Mesenchymal stem cell (in vitro differentiated cells and primary cell): ENCODE measurements at regions not wholly inside any gene's neighbourhood (a gene's known extent, or its start where the extent isn't known, plus 50 kb on each side); places are given as distances from the start of the nearest gene placed in this dataset.

Experiments
- DNase-seq: peaks from one replicate; pipeline ENCODE4 v3.0.0-alpha.2; 2013
- H2AFZ ChIP-seq: one replicate; pipeline ENCODE4 v1.6.1; 2013; ENCODE audit warnings: low read depth, mild to moderate bottlenecking, control low read depth, inconsistent platforms, low read length, moderate library complexity
- H2AK5ac ChIP-seq: 2 replicates; pipeline ENCODE4 v1.6.1; 2013; ENCODE audit warnings: low read length, moderate library complexity, mild to moderate bottlenecking, inconsistent platforms; ENCODE audit not compliant: severe bottlenecking
- H2BK120ac ChIP-seq: one replicate; pipeline ENCODE4 v1.6.1; 2013; ENCODE audit warnings: low read depth, mild to moderate bottlenecking, inconsistent platforms, low read length, moderate library complexity
- H2BK12ac ChIP-seq, 2 experiments: one replicate each; pipeline ENCODE4 v1.6.1; 2013; ENCODE audit warnings: inconsistent platforms in 2 of 2, low read length in 2 of 2, mild to moderate bottlenecking in 2 of 2, moderate library complexity in 2 of 2, control low read depth in 1 of 2
- H2BK15ac ChIP-seq: one replicate; pipeline ENCODE4 v1.6.1; 2013; ENCODE audit warnings: mild to moderate bottlenecking, low read depth, inconsistent platforms; ENCODE audit not compliant: poor library complexity, severe bottlenecking
- H2BK5ac ChIP-seq: 2 replicates; pipeline ENCODE4 v1.6.1; 2013; ENCODE audit warnings: low read depth, mild to moderate bottlenecking, low read length, control low read depth, inconsistent platforms; ENCODE audit not compliant: poor library complexity, severe bottlenecking
- H3K14ac ChIP-seq, 2 experiments: one replicate each; pipeline ENCODE4 v1.6.1; 2013; ENCODE audit warnings: inconsistent platforms in 2 of 2, low read length in 2 of 2, control low read depth in 1 of 2, mild to moderate bottlenecking in 1 of 2, moderate library complexity in 1 of 2
- H3K18ac ChIP-seq, 2 experiments: one replicate each; pipeline ENCODE4 v1.6.1; 2013; ENCODE audit warnings: inconsistent platforms in 2 of 2, low read length in 2 of 2, control low read depth in 1 of 2, low read depth in 1 of 2, mild to moderate bottlenecking in 1 of 2
- H3K23ac ChIP-seq, 2 experiments: one replicate each; pipeline ENCODE4 v1.6.1; 2013; ENCODE audit warnings: inconsistent platforms in 2 of 2, low read length in 2 of 2, mild to moderate bottlenecking in 2 of 2, moderate library complexity in 2 of 2, control low read depth in 1 of 2
- H3K27ac ChIP-seq: 2 replicates; pipeline ENCODE4 v1.5.1; 2013; ENCODE audit warnings: mild to moderate bottlenecking, moderate library complexity, low read length, control low read depth, inconsistent platforms; ENCODE audit not compliant: poor library complexity, severe bottlenecking
- H3K27me3 ChIP-seq, 2 experiments: 2 replicates each; pipeline versions ENCODE4 v1.6.1 to v1.7.0; 2013; ENCODE audit warnings: low read length in 2 of 2, mild to moderate bottlenecking in 2 of 2, moderate library complexity in 2 of 2, control low read depth in 1 of 2, inconsistent platforms in 1 of 2; ENCODE audit not compliant: control insufficient read depth in 1 of 2, insufficient read depth in 1 of 2
- H3K36me3 ChIP-seq, 2 experiments: 2 replicates each; pipeline versions ENCODE4 v1.6.1 to v1.7.0; 2013; ENCODE audit warnings: low read length in 2 of 2, control low read depth in 1 of 2, inconsistent platforms in 1 of 2, low read depth in 1 of 2, mild to moderate bottlenecking in 1 of 2; ENCODE audit not compliant: insufficient read depth in 2 of 2, control insufficient read depth in 1 of 2
- H3K4ac ChIP-seq, 2 experiments: one replicate each; pipeline ENCODE4 v1.6.1; 2013; ENCODE audit warnings: inconsistent platforms in 2 of 2, low read length in 2 of 2, mild to moderate bottlenecking in 2 of 2, moderate library complexity in 2 of 2, control low read depth in 1 of 2, low read depth in 1 of 2
- H3K4me1 ChIP-seq: 2 replicates; pipeline ENCODE4 v1.6.1; 2013; ENCODE audit warnings: low read depth, low read length, control low read depth; ENCODE audit not compliant: control insufficient read depth, insufficient read depth
- H3K4me2 ChIP-seq: 2 replicates; pipeline ENCODE4 v1.6.1; 2013; ENCODE audit warnings: low read length, mild to moderate bottlenecking, inconsistent platforms; ENCODE audit not compliant: poor library complexity, severe bottlenecking
- H3K4me3 ChIP-seq, 2 experiments: 2 replicates each; pipeline versions ENCODE4 v1.5.1 to v1.7.0; 2013; ENCODE audit warnings: low read length in 2 of 2, mild to moderate bottlenecking in 2 of 2, control low read depth in 1 of 2, low read depth in 1 of 2; ENCODE audit not compliant: insufficient read depth in 1 of 2
- H3K79me1 ChIP-seq: replicated peaks from 2 replicates; pipeline ENCODE4 v1.6.1; 2013; ENCODE audit warnings: mild to moderate bottlenecking, control low read depth, low read length, inconsistent platforms; ENCODE audit not compliant: poor library complexity, severe bottlenecking
- H3K9ac ChIP-seq: 2 replicates; pipeline ENCODE4 v1.7.0; 2013; ENCODE audit warnings: mild to moderate bottlenecking, low read length, moderate library complexity
- H3K9me3 ChIP-seq: 2 replicates; pipeline ENCODE4 v1.7.0; 2013; ENCODE audit warnings: mild to moderate bottlenecking, low read length; ENCODE audit not compliant: control insufficient read depth
- H4K8ac ChIP-seq: one replicate; pipeline ENCODE4 v1.6.1; 2013; ENCODE audit warnings: inconsistent platforms, mild to moderate bottlenecking, low read length, moderate library complexity
- H4K91ac ChIP-seq: one replicate; pipeline ENCODE4 v1.6.1; 2013; ENCODE audit warnings: mild to moderate bottlenecking, low read length, inconsistent platforms
- WGBS: methylation state at CpG from one replicate; pipeline ENCODE4 v1.1.7; 2013; ENCODE audit warnings: mixed read lengths; 5-methylcytosine and 5-hydroxymethylcytosine counted together

- no peak overlapping the region for H2AFZ ChIP-seq
- peaks cover 0 to 19% of the 10 kb centered on the region in 2 experiments for H3K27me3 ChIP-seq
- H3K14ac ChIP-seq: no peak overlapping the region
- no peak overlapping the region for H2BK15ac ChIP-seq
- no peak overlapping the region for H3K4ac ChIP-seq
- no peak overlapping the region for H3K27ac ChIP-seq
- no peak overlapping the region for H2BK12ac ChIP-seq
- H2BK120ac ChIP-seq: no peak overlapping the region
- no peak for DNase-seq
- peaks cover 59% of the 10 kb centered on the region for H3K4me1 ChIP-seq
- no peak overlapping the region for H3K18ac ChIP-seq
- no peak overlapping the region for H4K8ac ChIP-seq
- no peak overlapping the region for H4K91ac ChIP-seq
- peaks cover 9% of the 10 kb centered on the region for H3K79me1 ChIP-seq
- no peaks in the 10 kb centered on the region for H3K36me3 ChIP-seq
- H3K9ac ChIP-seq: no peak overlapping the region
- H2AK5ac ChIP-seq: no peak overlapping the region
- H3K4me2 ChIP-seq: no peak overlapping the region
- H3K9me3 ChIP-seq: no peaks in the 10 kb centered on the region
- no peak overlapping the region for H3K23ac ChIP-seq
- no peak overlapping the region for H2BK5ac ChIP-seq
- no peak overlapping the region for H3K4me3 ChIP-seq
- 86% methylated on average over 24 of the region's 26 CpGs for WGBS
These were observed 149.3 kb upstream of the GSE1 start for GRCh38 chr16:85463672-85464382.

GRCh38 chr16:85464383-85465305, 148.5 kb upstream of the GSE1 start:
- peak overlapping the region in 1 of 2 experiments; percentile 14 for H3K18ac ChIP-seq
- H2AK5ac ChIP-seq: no peak overlapping the region
- no peak overlapping the region for H2BK5ac ChIP-seq
- no peak overlapping the region for H4K8ac ChIP-seq
- H3K4me1 ChIP-seq: peaks cover 53% of the 10 kb centered on the region
- H3K36me3 ChIP-seq: no peaks in the 10 kb centered on the region
- H3K4me2 ChIP-seq: no peak overlapping the region
- no peak for DNase-seq
- 88% methylated on average over 30 of the region's 30 CpGs for WGBS
- H2AFZ ChIP-seq: no peak overlapping the region
- H3K14ac ChIP-seq: no peak overlapping the region
- peaks cover 11% of the 10 kb centered on the region for H3K79me1 ChIP-seq
- no peak overlapping the region for H2BK15ac ChIP-seq
- H3K9me3 ChIP-seq: no peaks in the 10 kb centered on the region
- H3K4ac ChIP-seq: no peak overlapping the region
- H3K9ac ChIP-seq: no peak overlapping the region
- no peak overlapping the region for H3K4me3 ChIP-seq
- H2BK120ac ChIP-seq: no peak overlapping the region
- H2BK12ac ChIP-seq: no peak overlapping the region
- no peak overlapping the region for H3K23ac ChIP-seq
- H4K91ac ChIP-seq: no peak overlapping the region
- peaks cover 0 to 19% of the 10 kb centered on the region in 2 experiments for H3K27me3 ChIP-seq
- H3K27ac ChIP-seq: no peak overlapping the region

DNA sequence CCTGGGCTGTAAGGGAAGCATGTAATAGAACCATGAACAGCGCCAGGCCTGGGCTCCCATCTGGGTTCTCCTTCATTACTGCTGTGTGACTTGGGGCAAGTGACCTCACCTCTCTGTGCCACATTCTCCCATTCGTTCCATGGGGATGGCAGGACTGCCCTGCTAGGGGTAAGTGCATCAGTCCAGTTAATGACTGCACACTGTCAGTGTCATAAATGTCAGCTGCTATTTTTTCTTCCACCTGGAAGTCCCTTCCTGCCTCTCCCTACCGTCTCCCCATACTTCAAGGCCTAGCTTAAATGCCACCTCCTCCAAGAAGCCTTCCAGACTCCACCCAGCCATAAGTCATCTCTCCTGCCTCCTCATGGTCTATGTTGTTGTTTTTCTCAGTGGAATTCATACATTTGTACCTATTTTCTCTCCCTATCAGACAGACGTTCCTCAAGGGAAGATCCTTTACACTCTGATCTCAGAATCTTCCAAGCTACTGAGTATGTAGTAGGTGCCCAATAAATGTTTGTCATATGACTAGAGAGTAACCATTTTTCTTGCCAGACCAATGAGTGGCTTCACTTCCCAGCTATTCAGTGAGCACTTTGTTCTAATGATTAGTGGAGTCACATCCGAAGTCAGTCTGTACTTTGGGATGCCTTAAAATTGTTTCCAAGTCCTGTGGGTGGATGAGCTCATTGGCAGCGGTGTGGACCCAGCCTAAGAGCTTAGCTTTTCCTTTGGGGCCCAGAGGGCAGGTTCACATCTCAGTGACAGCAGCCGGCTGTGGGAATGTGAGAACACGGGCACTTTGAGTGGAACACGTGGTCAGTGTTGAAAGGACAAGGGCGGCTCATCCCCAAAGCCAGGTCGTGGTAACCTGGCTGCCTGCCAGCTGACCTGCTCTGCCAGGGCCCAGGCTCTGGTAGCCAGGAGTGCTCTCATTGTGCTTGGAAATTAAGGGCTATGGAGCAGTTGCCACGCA, 147.5 kb upstream of the GSE1 start:
- Histone ChIP-seq H3K36me3 (no peaks in the 10 kb centered on the region), H2AFZ (no peak overlapping the region), H2AK5ac (no peak overlapping the region), H3K4me3 (no peak overlapping the region), H3K9me3 (no peaks in the 10 kb centered on the region), H3K4ac (no peak overlapping the region), H3K27ac (no peak overlapping the region), H3K27me3 (peaks cover 0 to 28% of the 10 kb centered on the region in 2 experiments), H3K14ac (no peak overlapping the region), H3K23ac (no peak overlapping the region), H4K91ac (no peak overlapping the region), H2BK5ac (no peak overlapping the region), H2BK120ac (no peak overlapping the region), H3K4me2 (no peak overlapping the region), H3K18ac (peak overlapping the region in 1 of 2 experiments; percentile 14), H4K8ac (no peak overlapping the region), H3K79me1 (peaks cover 16% of the 10 kb centered on the region), H2BK12ac (no peak overlapping the region), H2BK15ac (no peak overlapping the region), H3K9ac (peak overlapping the region; percentile 31), H3K4me1 (peaks cover 43% of the 10 kb centered on the region)
- 80% methylated on average over 11 of the region's 12 CpGs for WGBS
- DNase-seq: no peak
